ENCODE measurements at regions not wholly inside any gene's neighbourhood (a gene's known extent, or its start where the extent isn't known, plus 50 kb on each side); places are given as distances from the start of the nearest gene placed in this dataset.

- no peak for DNase-seq (ENCODE audit: low read depth in 2 of 2)
- H3K79me2 ChIP-seq (ENCODE audit: control insufficient read depth, insufficient read depth, low read length) = no peaks in the 10 kb centered on the region
- H4K20me1 ChIP-seq (ENCODE audit: control insufficient read depth, extremely low read depth, insufficient read depth, low read length) = no peaks in the 10 kb centered on the region
- H3K4me3 ChIP-seq (replicated peaks in 1 of 4; ENCODE audit: control extremely low read depth in 1 of 4, insufficient read depth in 1 of 4, low read depth in 3 of 4, low read length in 4 of 4) = no peak overlapping the region
- no peaks in the 10 kb centered on the region for H3K4me1 ChIP-seq (ENCODE audit: control insufficient read depth, extremely low read depth, insufficient read depth, low read length)
- TF ChIP-seq CTCF (conservative IDR thresholded peaks at IDR 0.05 in 1 of 2, IDR thresholded peaks at IDR 0.05 in 1 of 2; ENCODE audit: low read depth in 1 of 2, low read length in 2 of 2) (peak; percentile 34 to 52), EZH2 (IDR thresholded peaks at IDR 0.05; ENCODE audit: low read length, missing control alignments) (no peak)
- H2AFZ ChIP-seq (ENCODE audit: low read length) = no peak overlapping the region
- no peak overlapping the region for H3K4me2 ChIP-seq (ENCODE audit: extremely low read depth, insufficient read depth, low read length)
- no peak overlapping the region for H3K27ac ChIP-seq (ENCODE audit: insufficient read depth, low read length)
- H3K9ac ChIP-seq (ENCODE audit: insufficient read depth, low read length) = no peak overlapping the region
- no peaks in the 10 kb centered on the region for H3K9me3 ChIP-seq (ENCODE audit: control insufficient read depth, insufficient read depth, low read depth, low read length)
- H3K36me3 ChIP-seq (ENCODE audit: control insufficient read depth, insufficient read depth, low read length) = no peaks in the 10 kb centered on the region
- no peaks in the 10 kb centered on the region for H3K27me3 ChIP-seq (ENCODE audit: control insufficient read depth, insufficient read depth, low read length)
These were observed 213.8 kb upstream of the LDB2 start for GRCh38 chr4:17112292-17112659.

- no peaks in the 10 kb centered on the region for H3K36me3 ChIP-seq (ENCODE audit: control insufficient read depth, insufficient read depth, low read length)
These were observed 210.7 kb upstream of the LDB2 start for GRCh38 chr4:17109126-17109525.

GRCh38 chr4:17103231-17103630 lies 204.8 kb upstream of the LDB2 start:
- Histone ChIP-seq H3K4me2 (ENCODE audit: extremely low read depth, insufficient read depth, low read length) (no peak overlapping the region), H3K27ac (ENCODE audit: insufficient read depth, low read length) (no peak overlapping the region), H2AFZ (ENCODE audit: low read length) (no peak overlapping the region), H3K9me3 (ENCODE audit: control insufficient read depth, insufficient read depth, low read depth, low read length) (no peaks in the 10 kb centered on the region), H4K20me1 (ENCODE audit: control insufficient read depth, extremely low read depth, insufficient read depth, low read length) (no peaks in the 10 kb centered on the region), H3K27me3 (ENCODE audit: control insufficient read depth, insufficient read depth, low read length) (no peaks in the 10 kb centered on the region), H3K36me3 (ENCODE audit: control insufficient read depth, insufficient read depth, low read length) (no peaks in the 10 kb centered on the region), H3K9ac (ENCODE audit: insufficient read depth, low read length) (no peak overlapping the region), H3K79me2 (ENCODE audit: control insufficient read depth, insufficient read depth, low read length) (no peaks in the 10 kb centered on the region), H3K4me1 (ENCODE audit: control insufficient read depth, extremely low read depth, insufficient read depth, low read length) (no peaks in the 10 kb centered on the region), H3K4me3 (replicated peaks in 1 of 4; ENCODE audit: control extremely low read depth in 1 of 4, insufficient read depth in 1 of 4, low read depth in 3 of 4, low read length in 4 of 4) (no peak overlapping the region)
- TF ChIP-seq CTCF (conservative IDR thresholded peaks at IDR 0.05 in 1 of 2, IDR thresholded peaks at IDR 0.05 in 1 of 2; ENCODE audit: low read depth in 1 of 2, low read length in 2 of 2) (no peak), EZH2 (IDR thresholded peaks at IDR 0.05; ENCODE audit: low read length, missing control alignments) (no peak)
- DNase-seq (ENCODE audit: low read depth in 2 of 2) = peak; percentile 60 to 96

More at GRCh38 chr4:17109126-17109525, 210.7 kb upstream of the LDB2 start:
- Histone ChIP-seq H3K27me3 (ENCODE audit: control insufficient read depth, insufficient read depth, low read length) (no peaks in the 10 kb centered on the region), H3K4me2 (ENCODE audit: extremely low read depth, insufficient read depth, low read length) (no peak overlapping the region), H3K4me3 (replicated peaks in 1 of 4; ENCODE audit: control extremely low read depth in 1 of 4, insufficient read depth in 1 of 4, low read depth in 3 of 4, low read length in 4 of 4) (no peak overlapping the region), H3K4me1 (ENCODE audit: control insufficient read depth, extremely low read depth, insufficient read depth, low read length) (no peaks in the 10 kb centered on the region), H3K27ac (ENCODE audit: insufficient read depth, low read length) (no peak overlapping the region), H3K9me3 (ENCODE audit: control insufficient read depth, insufficient read depth, low read depth, low read length) (no peaks in the 10 kb centered on the region), H3K79me2 (ENCODE audit: control insufficient read depth, insufficient read depth, low read length) (no peaks in the 10 kb centered on the region), H3K9ac (ENCODE audit: insufficient read depth, low read length) (no peak overlapping the region), H4K20me1 (ENCODE audit: control insufficient read depth, extremely low read depth, insufficient read depth, low read length) (no peaks in the 10 kb centered on the region), H2AFZ (ENCODE audit: low read length) (no peak overlapping the region)
- no peak for TF ChIP-seq EZH2 (IDR thresholded peaks at IDR 0.05; ENCODE audit: low read length, missing control alignments)
- TF ChIP-seq CTCF (conservative IDR thresholded peaks at IDR 0.05 in 1 of 2, IDR thresholded peaks at IDR 0.05 in 1 of 2; ENCODE audit: low read depth in 1 of 2, low read length in 2 of 2) = no peak
- DNase-seq (ENCODE audit: low read depth in 2 of 2) = no peak
